Body of pancreas (tissue), 4 donors: ENCODE measurements at regions not wholly inside any gene's neighbourhood (a gene's known extent, or its start where the extent isn't known, plus 50 kb on each side); places are given as distances from the start of the nearest gene placed in this dataset.

Source experiments
- POLR2A ChIP-seq, 3 donors: fragments of 450-650 bp; IDR thresholded peaks; one replicate each; pipeline ENCODE4 v1.6.1; 2016; ENCODE audit warnings: antibody characterized with exemption in 3 of 3, mild to moderate bottlenecking in 2 of 3
- TF ChIP-seq, protein P1 (sequence below), 7 experiments: fragments of 450-650 bp in 4 of 7; fragments of 200-600 bp in 3 of 7; sonication (generic) in 3 of 7; IDR thresholded peaks; one replicate each; pipeline ENCODE4 v1.5.1; 2016 to 2019; ENCODE audit warnings: antibody characterized with exemption in 7 of 7

DNA sequence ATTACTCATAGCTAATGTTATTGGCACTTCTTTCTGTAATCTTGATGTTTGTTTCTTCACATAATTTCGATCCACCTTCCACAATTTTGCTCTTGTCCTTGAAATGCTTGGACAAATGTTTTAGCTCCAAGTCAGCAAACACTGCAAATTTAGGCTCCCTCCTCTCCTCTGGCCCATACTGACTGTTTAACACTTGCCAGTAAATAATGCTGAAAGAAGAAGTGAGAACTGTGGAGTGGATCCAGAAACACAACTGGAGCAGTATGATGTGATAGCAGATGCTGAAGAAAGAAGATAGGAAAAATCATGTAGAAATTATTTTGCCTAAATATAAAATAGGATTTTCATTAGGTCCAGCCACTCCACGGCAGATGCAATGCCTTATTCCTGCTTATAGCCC lies 415.0 kb upstream of the GYPC start:
- TF ChIP-seq, protein P1, sequence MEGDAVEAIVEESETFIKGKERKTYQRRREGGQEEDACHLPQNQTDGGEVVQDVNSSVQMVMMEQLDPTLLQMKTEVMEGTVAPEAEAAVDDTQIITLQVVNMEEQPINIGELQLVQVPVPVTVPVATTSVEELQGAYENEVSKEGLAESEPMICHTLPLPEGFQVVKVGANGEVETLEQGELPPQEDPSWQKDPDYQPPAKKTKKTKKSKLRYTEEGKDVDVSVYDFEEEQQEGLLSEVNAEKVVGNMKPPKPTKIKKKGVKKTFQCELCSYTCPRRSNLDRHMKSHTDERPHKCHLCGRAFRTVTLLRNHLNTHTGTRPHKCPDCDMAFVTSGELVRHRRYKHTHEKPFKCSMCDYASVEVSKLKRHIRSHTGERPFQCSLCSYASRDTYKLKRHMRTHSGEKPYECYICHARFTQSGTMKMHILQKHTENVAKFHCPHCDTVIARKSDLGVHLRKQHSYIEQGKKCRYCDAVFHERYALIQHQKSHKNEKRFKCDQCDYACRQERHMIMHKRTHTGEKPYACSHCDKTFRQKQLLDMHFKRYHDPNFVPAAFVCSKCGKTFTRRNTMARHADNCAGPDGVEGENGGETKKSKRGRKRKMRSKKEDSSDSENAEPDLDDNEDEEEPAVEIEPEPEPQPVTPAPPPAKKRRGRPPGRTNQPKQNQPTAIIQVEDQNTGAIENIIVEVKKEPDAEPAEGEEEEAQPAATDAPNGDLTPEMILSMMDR (IDR thresholded peaks at IDR 0.05): no peak
- no peak for TF ChIP-seq POLR2A (IDR thresholded peaks at IDR 0.05)
